ENCODE measurements at regions not wholly inside any gene's neighbourhood (a gene's known extent, or its start where the extent isn't known, plus 50 kb on each side); places are given as distances from the start of the nearest gene placed in this dataset.

GRCh38 chr4:55020131-55020530 is 105.3 kb downstream of the KDR start:
- no peak for TF ChIP-seq EP300 (IDR thresholded peaks at IDR 0.05; ENCODE audit: low read depth)
- TF ChIP-seq CTCF (IDR thresholded peaks at IDR 0.05) = no peak

All from transverse colon (tissue), 3 donors.